PC-9 (cell line): ENCODE measurements at regions not wholly inside any gene's neighbourhood (a gene's known extent, or its start where the extent isn't known, plus 50 kb on each side); places are given as distances from the start of the nearest gene placed in this dataset.

Source experiments
- BruUV-seq: library from RNA; stranded (reverse); fragments of 400-500 nt; replicated peaks from 2 replicates; lab custom pipeline; 2021; lab: Mats Ljungman, UMichigan
- CTCF ChIA-PET: fragments of 300-600 bp; sonication (Branson Sonifier 250); formaldehyde crosslinking; loops from one replicate; lab custom pipeline; 2022; ENCODE audit warnings: antibody characterized with exemption; lab: Charles Lee
- POLR2A ChIA-PET: fragments of 300-600 bp; sonication (Branson Sonifier 250); formaldehyde crosslinking; loops from one replicate; lab custom pipeline; 2022; ENCODE audit warnings: antibody characterized with exemption; ENCODE audit not compliant: unreplicated experiment; lab: Charles Lee
- DNase-seq, 2 experiments: peaks; one replicate each; pipeline versions ENCODE4 v3.0.0 to v3.0.0-alpha.2; 2015 to 2022; ENCODE audit warnings: mixed read lengths in 1 of 2
- H2AFZ ChIP-seq: fragments of 200-600 bp; sonication (generic); 2 replicates; pipeline ENCODE4 v1.8.1; 2017; ENCODE audit warnings: antibody characterized with exemption
- H3F3A ChIP-seq: fragments of 200-600 bp; sonication (generic); 2 replicates; pipeline ENCODE4 v1.8.1; 2017; ENCODE audit warnings: antibody characterized with exemption, mild to moderate bottlenecking, low read depth; ENCODE audit not compliant: insufficient read depth
- H3K27ac ChIP-seq: fragments of 200-600 bp; sonication (generic); 2 replicates; pipeline ENCODE4 v1.6.1; 2016; ENCODE audit warnings: mixed run types
- H3K27me3 ChIP-seq: fragments of 200-600 bp; sonication (generic); 2 replicates; pipeline ENCODE4 v1.6.1; 2016; ENCODE audit warnings: low read depth, mixed run types; ENCODE audit not compliant: insufficient read depth
- H3K36me3 ChIP-seq: fragments of 200-600 bp; sonication (generic); 2 replicates; pipeline ENCODE4 v1.6.1; 2016; ENCODE audit warnings: low read depth, mixed run types
- H3K4me1 ChIP-seq: fragments of 200-600 bp; sonication (generic); replicated peaks from 2 replicates; pipeline ENCODE4 v1.6.1; 2016; ENCODE audit warnings: mixed run types; ENCODE audit not compliant: insufficient read depth
- H3K4me2 ChIP-seq: fragments of 200-600 bp; sonication (generic); 2 replicates; pipeline ENCODE4 v1.6.1; 2017; ENCODE audit warnings: mixed run types
- H3K4me3 ChIP-seq: fragments of 200-600 bp; sonication (generic); 2 replicates; pipeline ENCODE4 v1.6.1; 2016; ENCODE audit warnings: mixed run types
- H3K79me2 ChIP-seq: fragments of 200-600 bp; sonication (generic); 2 replicates; pipeline ENCODE4 v1.6.1; 2017; ENCODE audit warnings: low read depth, mixed run types
- H3K9me2 ChIP-seq: fragments of 200-600 bp; sonication (generic); 2 replicates; pipeline ENCODE4 v1.8.1; 2017; ENCODE audit warnings: mild to moderate bottlenecking; ENCODE audit not compliant: insufficient read depth
- H3K9me3 ChIP-seq: fragments of 200-600 bp; sonication (generic); 2 replicates; pipeline ENCODE4 v1.8.1; 2016; ENCODE audit warnings: low read depth; ENCODE audit not compliant: insufficient read depth
- H4K20me1 ChIP-seq: fragments of 200-600 bp; sonication (generic); 2 replicates; pipeline ENCODE4 v1.8.1; 2017; ENCODE audit not compliant: insufficient read depth
- CTCF ChIP-seq: fragments of 200-600 bp; sonication (generic); conservative IDR thresholded peaks from 2 replicates; pipeline ENCODE4 v1.6.1; 2017; ENCODE audit warnings: mixed run types, antibody characterized with exemption, mild to moderate bottlenecking, moderate library complexity
- EZH2 ChIP-seq: fragments of 200-600 bp; sonication (generic); IDR thresholded peaks from 2 replicates; pipeline ENCODE4 v1.8.0; 2017; ENCODE audit warnings: antibody characterized with exemption, low read depth
- intact Hi-C: fragments of 100-400 bp; cut with micrococcal nuclease; formaldehyde crosslinking; loops from one replicate; pipeline ENCODE4 v1.10.0; 2022; ENCODE audit not compliant: unreplicated experiment

GRCh38 chr7:16268821-16269768 lies 152.2 kb downstream of the CRPPA start:
- TF ChIP-seq EZH2 (no peak), CTCF (no peak)
- CTCF ChIA-PET: no interaction called here
- peak overlapping the region; percentile 43 for H3K4me2 ChIP-seq

DNA sequence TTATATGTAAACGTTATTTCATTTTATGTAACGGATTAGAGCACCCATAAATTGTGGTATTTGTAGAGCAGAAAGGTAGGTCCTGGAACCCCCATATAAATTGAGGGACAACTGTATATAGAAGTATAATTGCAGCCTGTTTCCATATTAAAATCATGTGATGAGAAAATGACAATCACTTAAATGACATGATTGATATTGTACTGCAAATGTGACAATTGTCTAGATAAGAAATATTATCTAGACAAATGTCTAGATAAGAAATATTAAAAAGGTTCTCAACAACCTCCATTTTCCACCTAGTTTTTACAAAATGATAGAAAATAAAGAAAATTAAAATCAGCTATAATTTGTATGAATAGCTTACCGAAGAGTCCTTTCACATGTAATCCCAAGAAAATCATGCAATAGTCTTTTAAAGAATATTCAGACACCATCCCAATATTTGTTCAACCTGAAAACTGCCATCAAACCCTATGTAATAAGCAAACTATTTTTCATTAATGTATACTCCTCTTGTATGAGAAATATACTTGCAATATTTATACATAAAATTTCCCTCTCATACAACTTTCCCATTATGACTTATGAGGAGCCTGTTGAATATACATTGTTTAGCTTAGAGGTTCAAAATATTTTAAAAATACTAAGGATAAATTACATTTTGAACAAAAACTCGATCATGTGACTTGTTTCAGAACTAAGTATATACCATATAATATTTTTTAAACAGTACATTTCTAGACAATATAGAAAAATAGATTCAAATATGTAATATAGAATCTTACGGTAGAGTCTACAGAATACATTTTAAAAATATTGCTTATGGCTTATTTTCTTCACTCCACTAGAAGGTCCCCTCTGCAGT lies 153.2 kb downstream of the CRPPA start:
- Histone ChIP-seq H3K27me3 (no peaks in the 10 kb centered on the region), H2AFZ (no peak overlapping the region), H3K4me2 (peak overlapping the region; percentile 43; the same call in 1 of the 2 replicates), H3K4me3 (no peak overlapping the region), H3K27ac (no peak overlapping the region), H3K9me2 (no peaks in the 10 kb centered on the region), H3F3A (peaks cover 16% of the 10 kb centered on the region), H4K20me1 (no peaks in the 10 kb centered on the region), H3K36me3 (no peaks in the 10 kb centered on the region), H3K79me2 (no peaks in the 10 kb centered on the region), H3K9me3 (peaks cover 7% of the 10 kb centered on the region; the same call in 1 of the 2 replicates), H3K4me1 (peaks cover 35% of the 10 kb centered on the region)
- ChIA-PET POLR2A (interaction anchor here (0.5 to 2.4 kb wide), 2 partner anchors 152 to 297 kb away, joined by 3 to 9 read pairs; no protein-coding TSS in a partner anchor), CTCF (no interaction called here)
- intact Hi-C loops: loop anchor here (2.0 kb wide), 1 partner anchor 297 kb away; no protein-coding TSS in a partner anchor
- DNase-seq: no peak
- no TSS peak for BruUV-seq
- TF ChIP-seq CTCF (no peak), EZH2 (no peak)

More at GRCh38 chr7:16268821-16269768, 152.2 kb downstream of the CRPPA start:
- no peaks in the 10 kb centered on the region for H4K20me1 ChIP-seq
- H3K27ac ChIP-seq: 0 out of 2 replicates have a peak overlapping the region, but pooled peaks have one; percentile 10
- 0 out of 2 replicates have a peak overlapping the region, but pooled peaks have one; percentile 12 for H3K4me3 ChIP-seq
- H3F3A ChIP-seq: peaks cover 16% of the 10 kb centered on the region
- peak overlapping the region; percentile 28; the same call in 1 of the 2 replicates for H2AFZ ChIP-seq
- DNase-seq: peak; percentile 76 to 91
- intact Hi-C loops: loop anchor here (1.0 to 2.0 kb wide), 5 partner anchors 50 to 296 kb away; no protein-coding TSS in a partner anchor
- H3K4me1 ChIP-seq: peaks cover 35% of the 10 kb centered on the region
- no peaks in the 10 kb centered on the region for H3K79me2 ChIP-seq
- no peaks in the 10 kb centered on the region for H3K9me2 ChIP-seq
- no TSS peak for BruUV-seq
- H3K27me3 ChIP-seq: no peaks in the 10 kb centered on the region
- POLR2A ChIA-PET: interaction anchor here (0.5 to 2.4 kb wide), 4 partner anchors 151 to 376 kb away, joined by 3 to 12 read pairs (median 6); no protein-coding TSS in a partner anchor
- peaks cover 7% of the 10 kb centered on the region; the same call in 1 of the 2 replicates for H3K9me3 ChIP-seq
- H3K36me3 ChIP-seq: no peaks in the 10 kb centered on the region

DNA sequence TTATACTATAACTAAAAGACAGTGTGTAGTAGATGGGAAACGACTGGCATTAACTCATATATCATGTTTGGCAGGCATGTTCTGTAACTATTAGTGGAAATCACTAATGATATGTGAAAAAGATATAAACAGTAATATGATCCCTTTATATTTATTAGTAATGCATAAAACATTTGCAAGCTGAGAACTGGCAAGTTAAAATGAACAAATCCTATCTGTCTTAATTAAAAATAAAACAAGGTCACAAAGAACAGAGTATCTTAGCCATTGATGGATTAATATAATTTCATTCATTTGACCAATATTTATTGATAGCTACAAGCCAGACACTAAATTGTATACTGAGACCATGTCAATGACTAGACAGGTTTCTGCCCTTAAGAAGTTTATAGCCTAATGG lies 154.5 kb downstream of the CRPPA start:
- H3K27me3 ChIP-seq: no peaks in the 10 kb centered on the region
- no peak overlapping the region for H3K4me3 ChIP-seq
- CTCF ChIA-PET: no interaction called here

More for the DNA sequence above, 154.5 kb downstream of the CRPPA start:
- Histone ChIP-seq H3K9me2 (no peaks in the 10 kb centered on the region), H3F3A (peaks cover 16% of the 10 kb centered on the region), H3K4me1 (peaks cover 26% of the 10 kb centered on the region), H3K4me2 (no peak overlapping the region), H3K36me3 (no peaks in the 10 kb centered on the region), H3K9me3 (peaks cover 7% of the 10 kb centered on the region; the same call in 1 of the 2 replicates), H3K79me2 (no peaks in the 10 kb centered on the region), H2AFZ (no peak overlapping the region), H4K20me1 (no peaks in the 10 kb centered on the region), H3K27ac (no peak overlapping the region)
- BruUV-seq: no TSS peak
- POLR2A ChIA-PET: no interaction called here
- intact Hi-C loops: no loop called here
- DNase-seq: no peak
- TF ChIP-seq CTCF (no peak), EZH2 (no peak)
